BE2C (cell line): ENCODE measurements at regions not wholly inside any gene's neighbourhood (a gene's known extent, or its start where the extent isn't known, plus 50 kb on each side); places are given as distances from the start of the nearest gene placed in this dataset.

Experiments
- DNase-seq: peaks from one replicate; pipeline ENCODE4 v3.0.0-alpha.2; 2020
- H3K27me3 ChIP-seq: fragments of 250-450 bp; sonication (Bioruptor Pico); 2 replicates; pipeline ENCODE4 v1.5.1; 2020; ENCODE audit warnings: mild to moderate bottlenecking
- H3K36me3 ChIP-seq: fragments of 250-450 bp; sonication (Bioruptor Pico); 2 replicates; pipeline ENCODE4 v1.5.1; 2020; ENCODE audit warnings: mild to moderate bottlenecking
- H3K4me1 ChIP-seq: fragments of 250-450 bp; sonication (Bioruptor Pico); 2 replicates; pipeline ENCODE4 v1.5.1; 2020
- H3K4me3 ChIP-seq: 2 replicates; pipeline ENCODE4 v1.5.1; 2011; ENCODE audit warnings: low read depth, low read length
- H3K9me3 ChIP-seq: fragments of 250-450 bp; sonication (Bioruptor Pico); 2 replicates; pipeline ENCODE4 v1.5.1; 2020
- CTCF ChIP-seq: IDR thresholded peaks from 2 replicates; pipeline ENCODE4 v1.5.1; 2012; ENCODE audit warnings: mild to moderate bottlenecking, low read depth, low read length

- no peak for TF ChIP-seq CTCF
- no peaks in the 10 kb centered on the region for H3K9me3 ChIP-seq
- no peak for DNase-seq
- H3K4me1 ChIP-seq = no peaks in the 10 kb centered on the region
- H3K4me3 ChIP-seq = no peak overlapping the region
- no peaks in the 10 kb centered on the region for H3K36me3 ChIP-seq
- no peaks in the 10 kb centered on the region for H3K27me3 ChIP-seq
These were observed 580.7 kb upstream of the GJE1 start for GRCh38 chr6:141552031-141552430.

- TF ChIP-seq CTCF = no peak
- DNase-seq = no peak
- Histone ChIP-seq H3K4me1 (no peaks in the 10 kb centered on the region), H3K27me3 (no peaks in the 10 kb centered on the region), H3K4me3 (no peak overlapping the region), H3K36me3 (no peaks in the 10 kb centered on the region), H3K9me3 (no peaks in the 10 kb centered on the region)
These were observed 581.4 kb upstream of the GJE1 start for GRCh38 chr6:141551318-141551717.

GRCh38 chr6:141550471-141550870 is 582.3 kb upstream of the GJE1 start:
- no peaks in the 10 kb centered on the region for H3K4me1 ChIP-seq
- H3K4me3 ChIP-seq = no peak overlapping the region
- no peak for TF ChIP-seq CTCF
- no peaks in the 10 kb centered on the region for H3K36me3 ChIP-seq
- no peaks in the 10 kb centered on the region for H3K9me3 ChIP-seq
- no peaks in the 10 kb centered on the region for H3K27me3 ChIP-seq
- DNase-seq = no peak

GRCh38 chr6:141548966-141549365 is 583.8 kb upstream of the GJE1 start:
- no peak for DNase-seq
- H3K4me1 ChIP-seq = no peaks in the 10 kb centered on the region
- no peak for TF ChIP-seq CTCF
- H3K36me3 ChIP-seq = no peaks in the 10 kb centered on the region
- no peak overlapping the region for H3K4me3 ChIP-seq
- H3K27me3 ChIP-seq = no peaks in the 10 kb centered on the region
- no peaks in the 10 kb centered on the region for H3K9me3 ChIP-seq

GRCh38 chr6:141541581-141542324 is 591.0 kb upstream of the GJE1 start:
- no peak for DNase-seq
- H3K4me1 ChIP-seq = no peaks in the 10 kb centered on the region
- no peaks in the 10 kb centered on the region for H3K9me3 ChIP-seq
- H3K4me3 ChIP-seq = no peak overlapping the region
- H3K27me3 ChIP-seq = no peaks in the 10 kb centered on the region
- no peak for TF ChIP-seq CTCF
- no peaks in the 10 kb centered on the region for H3K36me3 ChIP-seq

- Histone ChIP-seq H3K4me1 (no peaks in the 10 kb centered on the region), H3K9me3 (no peaks in the 10 kb centered on the region), H3K36me3 (no peaks in the 10 kb centered on the region), H3K4me3 (no peak overlapping the region), H3K27me3 (no peaks in the 10 kb centered on the region)
- no peak for TF ChIP-seq CTCF
- no peak for DNase-seq
These were observed 592.5 kb upstream of the GJE1 start for GRCh38 chr6:141540207-141540606.
